Muscle of leg (tissue), 3 donors: ENCODE measurements at regions not wholly inside any gene's neighbourhood (a gene's known extent, or its start where the extent isn't known, plus 50 kb on each side); places are given as distances from the start of the nearest gene placed in this dataset.
A peak's percentile ranks its signal among the peaks of the same experiment; 100 is the strongest.
"Not testable (repeated sequence)": the region's sequence is repeated elsewhere in the genome, so short reads cannot be mapped to it uniquely, and the experiment has no call there.

ENCODE experiments used
- DNase-seq: peaks from one replicate; pipeline ENCODE4 v3.0.0; 2013
- H3K27ac ChIP-seq: one replicate; pipeline ENCODE4 v1.5.1; 2013; ENCODE audit warnings: mild to moderate bottlenecking, low read length, control low read depth
- H3K27me3 ChIP-seq: one replicate; pipeline ENCODE4 v1.6.1; 2013; ENCODE audit warnings: low read length; ENCODE audit not compliant: control insufficient read depth, insufficient read depth
- H3K36me3 ChIP-seq: one replicate; pipeline ENCODE4 v1.6.1; 2013; ENCODE audit warnings: low read length; ENCODE audit not compliant: control insufficient read depth, insufficient read depth
- H3K4me1 ChIP-seq: one replicate; pipeline ENCODE4 v1.6.1; 2013; ENCODE audit warnings: low read length; ENCODE audit not compliant: control insufficient read depth, insufficient read depth
- H3K4me3 ChIP-seq: one replicate; pipeline ENCODE4 v1.5.1; 2013; ENCODE audit warnings: low read length, control low read depth
- H3K9me3 ChIP-seq: replicated peaks from 2 replicates; pipeline ENCODE4 v1.6.1; 2013; ENCODE audit warnings: low read depth, low read length; ENCODE audit not compliant: control insufficient read depth
- whole genome bisulfite sequencing: methylation state at CpG from one replicate; pipeline ENCODE4 v1.1.5; 2013; ENCODE audit warnings: missing lambda C conversion rate; ENCODE audit not compliant: insufficient coverage; 5-methylcytosine and 5-hydroxymethylcytosine counted together

- peak overlapping the region; percentile 45 for H3K27ac ChIP-seq
- 45% methylated on average over 7 of the region's 17 CpGs for WGBS
- peak; percentile 76 for DNase-seq
- no peak overlapping the region for H3K4me3 ChIP-seq
- H3K27me3 ChIP-seq, result no peaks in the 10 kb centered on the region
- peaks cover 3% of the 10 kb centered on the region for H3K9me3 ChIP-seq
- peaks cover 22% of the 10 kb centered on the region for H3K4me1 ChIP-seq
- no peaks in the 10 kb centered on the region for H3K36me3 ChIP-seq
These were observed 189.9 kb upstream of the NDUFV2 start for GRCh38 chr18:8912348-8913326.

GRCh38 chr18:8913606-8914403 is 188.7 kb upstream of the NDUFV2 start:
- 78% methylated on average over 10 of the region's 14 CpGs for WGBS
- not testable (repeated sequence) for DNase-seq, H3K9me3 ChIP-seq, H3K4me3 ChIP-seq, H3K36me3 ChIP-seq, H3K27me3 ChIP-seq
- Histone ChIP-seq H3K4me1 (peaks cover 22% of the 10 kb centered on the region), H3K27ac (peak overlapping the region; percentile 45)

GRCh38 chr18:8914404-8915264 is 187.9 kb upstream of the NDUFV2 start:
- not testable (repeated sequence) for H3K36me3 ChIP-seq, DNase-seq, H3K9me3 ChIP-seq, H3K27me3 ChIP-seq, H3K4me3 ChIP-seq, H3K27ac ChIP-seq
- no CpG with 5 or more reads among the region's 4 CpGs for WGBS
- H3K4me1 ChIP-seq, result peaks cover 22% of the 10 kb centered on the region

GRCh38 chr18:8920856-8921787 is 181.4 kb upstream of the NDUFV2 start:
- not testable (repeated sequence) for H3K27me3 ChIP-seq, DNase-seq, H3K9me3 ChIP-seq, H3K36me3 ChIP-seq, H3K27ac ChIP-seq, H3K4me1 ChIP-seq, H3K4me3 ChIP-seq
- no CpG with 5 or more reads among the region's 7 CpGs for WGBS

- Histone ChIP-seq H3K9me3 (peaks cover 16% of the 10 kb centered on the region), H3K4me1 (no peaks in the 10 kb centered on the region), H3K27me3 (no peaks in the 10 kb centered on the region), H3K36me3 (no peaks in the 10 kb centered on the region), H3K27ac (no peak overlapping the region), H3K4me3 (no peak overlapping the region)
- no peak for DNase-seq
- no CpG with 5 or more reads among the region's 2 CpGs for WGBS
These were observed 176.0 kb upstream of the NDUFV2 start for GRCh38 chr18:8926464-8926863.

- peak; percentile 70 for DNase-seq
- Histone ChIP-seq H3K4me1 (no peaks in the 10 kb centered on the region), H3K27ac (no peak overlapping the region), H3K9me3 (peaks cover 19% of the 10 kb centered on the region), H3K4me3 (no peak overlapping the region), H3K27me3 (no peaks in the 10 kb centered on the region), H3K36me3 (no peaks in the 10 kb centered on the region)
- no CpG with 5 or more reads among the region's 2 CpGs for WGBS
These were observed 174.5 kb upstream of the NDUFV2 start for GRCh38 chr18:8928044-8928443.

GRCh38 chr18:8928847-8929780 is 173.4 kb upstream of the NDUFV2 start:
- Histone ChIP-seq H3K4me1 (no peaks in the 10 kb centered on the region), H3K9me3 (peaks cover 19% of the 10 kb centered on the region), H3K27ac (no peak overlapping the region), H3K36me3 (no peaks in the 10 kb centered on the region), H3K4me3 (no peak overlapping the region), H3K27me3 (no peaks in the 10 kb centered on the region)
- DNase-seq, result no peak
- 82% methylated on average over 2 of the region's 3 CpGs for WGBS

GRCh38 chr18:8930990-8931616 is 171.4 kb upstream of the NDUFV2 start:
- H3K4me1 ChIP-seq, result no peaks in the 10 kb centered on the region
- H3K4me3 ChIP-seq, result no peak overlapping the region
- H3K27ac ChIP-seq, result no peak overlapping the region
- no peaks in the 10 kb centered on the region for H3K36me3 ChIP-seq
- peaks cover 17% of the 10 kb centered on the region for H3K9me3 ChIP-seq
- DNase-seq, result peak; percentile 32
- no CpG with 5 or more reads among the region's 3 CpGs for WGBS
- no peaks in the 10 kb centered on the region for H3K27me3 ChIP-seq
